Esophagus muscularis mucosa (tissue), 4 donors: ENCODE measurements at regions not wholly inside any gene's neighbourhood (a gene's known extent, or its start where the extent isn't known, plus 50 kb on each side); places are given as distances from the start of the nearest gene placed in this dataset.

Experiments used
- DNase-seq: peaks from one replicate; pipeline ENCODE4 v3.0.0-alpha.2; 2017; ENCODE audit errors: extremely low spot score
- H3K27ac ChIP-seq, 4 donors: fragments of 200-600 bp; sonication (generic); replicated peaks in 1 of 4; 1 replicate in 3 of 4; 2 replicates in 1 of 4; pipeline ENCODE4 v1.5.1; 2016 to 2019; ENCODE audit warnings: mild to moderate bottlenecking in 1 of 4
- H3K27me3 ChIP-seq, 4 donors: fragments of 200-600 bp; sonication (generic); one replicate each; pipeline versions ENCODE4 v1.5.1 to v1.6.0; 2016 to 2019
- H3K36me3 ChIP-seq, 4 donors: fragments of 200-600 bp; sonication (generic); one replicate each; pipeline ENCODE4 v1.5.1; 2016 to 2019
- H3K4me1 ChIP-seq, 4 donors: fragments of 200-600 bp; sonication (generic); one replicate each; pipeline ENCODE4 v1.5.1; 2016 to 2019
- H3K4me3 ChIP-seq, 4 donors: fragments of 200-600 bp; sonication (generic); 1 replicate in 2 of 4; 2 replicates in 2 of 4; pipeline ENCODE4 v1.5.1; 2016 to 2019; ENCODE audit warnings: mild to moderate bottlenecking in 4 of 4, moderate library complexity in 1 of 4
- H3K9me3 ChIP-seq, 4 donors: fragments of 200-600 bp; sonication (generic); 1 replicate in 3 of 4; 2 replicates in 1 of 4; pipeline ENCODE4 v1.5.1; 2016 to 2019
- EP300 ChIP-seq: sonication (generic); formaldehyde crosslinking; IDR thresholded peaks from one replicate; pipeline ENCODE4 v1.6.1; 2017; ENCODE audit warnings: antibody characterized with exemption
- POLR2A ChIP-seq: fragments of 450-650 bp; IDR thresholded peaks from one replicate; pipeline ENCODE4 v1.6.1; 2017; ENCODE audit warnings: antibody characterized with exemption, moderate library complexity, mild to moderate bottlenecking, low read depth
- POLR2AphosphoS5 ChIP-seq, 2 donors: sonication (generic); formaldehyde crosslinking; IDR thresholded peaks; one replicate each; pipeline ENCODE4 v1.6.1; 2017; ENCODE audit warnings: antibody characterized with exemption in 2 of 2
- WGBS: methylation state at CpG from one replicate; pipeline ENCODE4 v1.1.5; 2018; 5-methylcytosine and 5-hydroxymethylcytosine counted together
- intact Hi-C: fragments of 100-400 bp; cut with DNase I; formaldehyde crosslinking; loops from one replicate; pipeline ENCODE4 v1.15.1; 2023
- TF ChIP-seq, protein P1 (sequence below), 3 experiments: fragments of 200-600 bp in 2 of 3; fragments of 450-650 bp in 1 of 3; sonication (generic) in 2 of 3; IDR thresholded peaks; one replicate each; pipeline ENCODE4 v1.5.1; 2017 to 2019; ENCODE audit warnings: antibody characterized with exemption in 3 of 3, mild to moderate bottlenecking in 2 of 3, moderate library complexity in 1 of 3

DNA sequence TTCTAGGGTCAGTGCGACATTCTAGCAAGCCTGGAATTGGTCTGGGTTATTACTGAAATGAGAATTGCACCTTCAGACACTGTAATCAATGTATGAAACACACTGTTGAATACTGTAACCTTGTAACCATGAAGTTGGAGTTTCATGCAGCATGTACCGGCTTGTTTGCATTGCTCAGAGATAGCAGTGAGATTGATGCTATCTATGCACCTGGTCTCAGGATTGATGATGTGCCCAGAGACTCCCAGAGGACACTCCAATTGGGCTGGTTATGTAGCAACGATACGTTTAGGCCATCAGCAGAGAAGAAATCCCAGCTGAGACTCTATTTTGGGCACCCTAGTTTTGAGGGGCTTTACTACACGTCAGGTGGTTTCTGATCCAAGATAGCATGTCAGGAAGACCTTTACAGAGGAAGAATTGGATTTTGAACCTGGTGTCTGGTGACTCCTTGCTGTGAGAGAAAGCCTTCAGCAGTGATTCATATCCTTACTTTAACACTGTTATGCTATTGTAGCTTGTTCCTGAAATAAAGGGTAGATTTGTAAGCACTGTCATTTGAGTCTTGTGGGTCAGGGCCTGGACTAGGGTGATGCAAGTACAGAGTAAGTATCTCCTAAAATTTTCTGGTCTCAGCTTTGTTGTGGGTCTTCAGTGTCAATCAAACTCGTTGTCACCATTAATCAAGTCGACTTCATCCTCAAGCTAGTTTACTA lies 305.1 kb upstream of the GULP1 start:
- TF ChIP-seq EP300: no peak
- TF ChIP-seq, protein P1, sequence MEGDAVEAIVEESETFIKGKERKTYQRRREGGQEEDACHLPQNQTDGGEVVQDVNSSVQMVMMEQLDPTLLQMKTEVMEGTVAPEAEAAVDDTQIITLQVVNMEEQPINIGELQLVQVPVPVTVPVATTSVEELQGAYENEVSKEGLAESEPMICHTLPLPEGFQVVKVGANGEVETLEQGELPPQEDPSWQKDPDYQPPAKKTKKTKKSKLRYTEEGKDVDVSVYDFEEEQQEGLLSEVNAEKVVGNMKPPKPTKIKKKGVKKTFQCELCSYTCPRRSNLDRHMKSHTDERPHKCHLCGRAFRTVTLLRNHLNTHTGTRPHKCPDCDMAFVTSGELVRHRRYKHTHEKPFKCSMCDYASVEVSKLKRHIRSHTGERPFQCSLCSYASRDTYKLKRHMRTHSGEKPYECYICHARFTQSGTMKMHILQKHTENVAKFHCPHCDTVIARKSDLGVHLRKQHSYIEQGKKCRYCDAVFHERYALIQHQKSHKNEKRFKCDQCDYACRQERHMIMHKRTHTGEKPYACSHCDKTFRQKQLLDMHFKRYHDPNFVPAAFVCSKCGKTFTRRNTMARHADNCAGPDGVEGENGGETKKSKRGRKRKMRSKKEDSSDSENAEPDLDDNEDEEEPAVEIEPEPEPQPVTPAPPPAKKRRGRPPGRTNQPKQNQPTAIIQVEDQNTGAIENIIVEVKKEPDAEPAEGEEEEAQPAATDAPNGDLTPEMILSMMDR (IDR thresholded peaks at IDR 0.05): no peak
- TF ChIP-seq POLR2AphosphoS5 (IDR thresholded peaks at IDR 0.05): no peak
- TF ChIP-seq POLR2A: no peak
- Histone ChIP-seq H3K36me3 (no peaks in the 10 kb centered on the region), H3K27me3 (no peaks in the 10 kb centered on the region), H3K9me3 (no peaks in the 10 kb centered on the region), H3K4me1 (peaks cover 0 to 3% (median 0%) of the 10 kb centered on the region in 4 donors), H3K27ac (no peak overlapping the region), H3K4me3 (no peak overlapping the region)
- 73% methylated on average over 7 of the region's 7 CpGs for WGBS
- DNase-seq: no peak
- intact Hi-C loops: no loop called here

DNA sequence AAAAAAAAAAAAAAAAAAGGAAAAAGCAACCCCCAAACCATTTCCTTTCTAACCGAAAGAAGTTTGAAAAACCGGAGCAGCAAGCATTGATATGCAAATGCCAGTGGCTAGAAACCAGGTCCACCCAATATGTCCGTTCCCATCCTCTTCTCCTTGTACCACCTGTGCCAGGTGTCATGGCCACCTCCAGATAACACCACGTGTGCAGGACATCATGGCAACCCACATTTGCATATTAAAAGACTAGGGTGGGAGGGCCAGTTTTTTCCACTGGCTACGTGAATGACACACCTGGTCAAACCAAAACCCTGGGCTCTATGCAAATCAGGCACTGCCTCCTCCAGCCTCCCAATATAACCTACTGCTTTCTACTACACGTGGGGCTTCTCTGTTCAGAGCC lies 303.3 kb upstream of the GULP1 start:
- no peak overlapping the region for H3K27ac ChIP-seq
- H3K4me1 ChIP-seq: peaks cover 0 to 3% (median 0%) of the 10 kb centered on the region in 4 donors
- DNase-seq: no peak
- H3K36me3 ChIP-seq: no peaks in the 10 kb centered on the region
- H3K27me3 ChIP-seq: no peaks in the 10 kb centered on the region
- no peaks in the 10 kb centered on the region for H3K9me3 ChIP-seq
- H3K4me3 ChIP-seq: no peak overlapping the region
- TF ChIP-seq POLR2AphosphoS5 (IDR thresholded peaks at IDR 0.05): no peak
- TF ChIP-seq, protein P1 (IDR thresholded peaks at IDR 0.05): no peak
- TF ChIP-seq EP300: no peak
- no peak for TF ChIP-seq POLR2A
- 70% methylated on average over 6 of the region's 6 CpGs for WGBS
- intact Hi-C loops: no loop called here

DNA sequence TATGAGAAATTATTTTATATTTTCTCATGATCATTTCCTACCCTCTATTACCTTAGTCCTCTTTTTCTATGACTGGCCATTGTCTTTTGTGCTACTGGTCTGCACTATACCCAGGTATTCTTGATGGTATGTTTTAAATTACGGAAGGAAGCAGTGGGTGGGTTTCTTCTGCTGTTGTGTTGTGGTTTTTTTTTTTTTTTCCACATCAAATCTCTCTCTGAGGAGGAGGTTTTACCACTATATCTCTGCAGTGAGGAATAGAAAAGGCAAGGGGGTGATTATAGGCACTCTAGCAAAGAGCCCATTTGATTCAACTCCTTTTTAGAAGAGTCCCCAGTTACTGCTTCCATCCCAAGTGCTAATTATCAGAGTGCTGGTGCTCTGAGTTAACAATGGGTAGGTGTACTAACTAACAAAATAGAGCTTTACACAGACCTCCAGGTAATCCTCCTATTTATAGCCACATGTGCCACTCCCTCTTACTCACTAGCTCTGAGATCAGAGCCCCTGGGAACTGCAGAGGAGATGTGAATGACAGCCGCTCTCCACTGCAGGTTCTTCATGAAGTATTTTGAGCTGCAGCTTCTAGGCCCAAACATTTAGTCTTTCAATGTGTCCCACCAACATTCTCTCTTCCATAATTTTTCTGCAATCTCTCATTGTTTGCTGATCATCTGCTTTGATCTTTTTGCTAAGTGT lies 301.6 kb upstream of the GULP1 start:
- H3K27ac ChIP-seq: no peak overlapping the region
- no peak overlapping the region for H3K4me3 ChIP-seq
- H3K27me3 ChIP-seq: no peaks in the 10 kb centered on the region
- WGBS: 54% methylated on average over 2 of the region's 2 CpGs
- peaks cover 0 to 3% (median 0%) of the 10 kb centered on the region in 4 donors for H3K4me1 ChIP-seq
- intact Hi-C loops: no loop called here
- H3K36me3 ChIP-seq: no peaks in the 10 kb centered on the region
- TF ChIP-seq EP300 (no peak), POLR2AphosphoS5 (IDR thresholded peaks at IDR 0.05) (no peak), POLR2A (no peak)
- TF ChIP-seq, protein P1 (IDR thresholded peaks at IDR 0.05): no peak
- no peaks in the 10 kb centered on the region for H3K9me3 ChIP-seq
- DNase-seq: no peak

DNA sequence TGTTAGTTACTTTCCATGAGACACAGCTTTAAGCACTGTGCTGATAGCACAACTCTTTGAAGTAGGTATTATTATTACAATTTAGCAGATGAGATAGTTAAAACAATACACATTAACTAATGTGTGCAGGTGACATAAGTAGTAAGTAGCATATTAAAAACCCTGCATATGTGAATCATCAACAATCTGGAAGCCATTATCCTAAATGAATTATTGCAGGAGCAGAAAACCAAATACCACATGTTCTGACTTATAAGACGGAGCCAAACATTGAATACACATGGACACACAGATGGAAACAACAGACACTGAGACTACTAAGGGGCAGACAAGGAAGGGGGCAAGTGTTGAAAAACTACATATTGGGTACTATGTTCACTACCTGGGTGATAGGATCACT lies 300.3 kb upstream of the GULP1 start:
- H3K27ac ChIP-seq: no peak overlapping the region
- H3K4me3 ChIP-seq: no peak overlapping the region
- H3K4me1 ChIP-seq: no peaks in the 10 kb centered on the region
- DNase-seq: no peak
- TF ChIP-seq EP300: no peak
- no peak for TF ChIP-seq POLR2A
- no peak for TF ChIP-seq POLR2AphosphoS5 (IDR thresholded peaks at IDR 0.05)
- TF ChIP-seq, protein P1 (IDR thresholded peaks at IDR 0.05): no peak
- H3K9me3 ChIP-seq: no peaks in the 10 kb centered on the region
- no peaks in the 10 kb centered on the region for H3K27me3 ChIP-seq
- 91% methylated on average over 1 of the region's 1 CpG for WGBS
- intact Hi-C loops: no loop called here
- H3K36me3 ChIP-seq: no peaks in the 10 kb centered on the region
